HL-60/S4 treated with phorbol 12-myristate 13-acetate at 8.2 ng/mL for 4 days and 3 days (cell line): ENCODE measurements at regions not wholly inside any gene's neighbourhood (a gene's known extent, or its start where the extent isn't known, plus 50 kb on each side); places are given as distances from the start of the nearest gene placed in this dataset.
"Not testable (repeated sequence)": the region's sequence is repeated elsewhere in the genome, so short reads cannot be mapped to it uniquely, and the experiment has no call there.

Experiments used
- in situ Hi-C: fragments of 300-500 bp; cut with MboI; formaldehyde crosslinking; loops from 2 replicates; pipeline ENCODE4 v1.15.0; 2022; ENCODE audit warnings: low sequenced_read_pairs

DNA sequence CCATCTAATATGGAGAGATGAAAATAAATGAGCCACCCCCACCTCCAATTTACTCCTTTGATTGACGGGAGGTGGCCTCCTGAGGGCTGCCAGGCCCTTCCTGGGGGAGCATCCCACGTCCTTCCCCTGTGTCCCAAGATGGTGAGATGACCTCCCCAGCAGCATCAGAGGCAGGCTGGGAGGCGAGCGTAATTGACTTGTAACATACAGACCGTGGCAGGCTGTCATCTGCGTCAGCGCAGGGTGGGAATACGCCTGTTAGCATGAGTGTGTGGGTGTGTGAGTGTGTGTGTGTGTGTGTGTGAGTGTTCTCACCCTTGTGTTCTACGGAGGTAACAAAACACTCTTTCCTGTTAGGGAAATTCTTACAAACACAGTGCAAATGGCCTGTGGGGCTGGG, 156.9 kb upstream of the CIBAR2 start:
- in situ Hi-C loops, result no loop called here

DNA sequence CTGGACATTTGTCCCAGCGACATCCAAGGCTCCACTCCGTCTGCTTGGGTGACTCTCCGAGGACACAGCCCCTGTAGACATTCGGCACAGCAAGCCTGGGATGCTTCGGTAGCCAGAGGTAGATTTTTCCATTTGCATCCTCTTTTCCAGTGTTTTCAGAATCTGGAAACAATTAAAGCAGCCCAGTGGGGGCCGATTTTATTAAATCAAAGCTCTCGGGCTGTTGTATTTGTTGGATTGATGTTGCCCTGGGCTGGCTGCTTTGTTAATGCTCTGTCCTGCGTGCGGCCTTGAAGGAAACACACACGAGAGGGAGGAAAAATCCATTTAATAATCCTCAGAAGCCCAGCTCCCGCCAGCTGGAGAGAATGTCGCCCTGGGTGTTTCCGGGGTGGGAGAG, 158.1 kb upstream of the CIBAR2 start:
- in situ Hi-C loops, result no loop called here

- in situ Hi-C loops, result no loop called here
Observed at GRCh38 chr16:85271198-85271597, 158.9 kb upstream of the CIBAR2 start.

DNA sequence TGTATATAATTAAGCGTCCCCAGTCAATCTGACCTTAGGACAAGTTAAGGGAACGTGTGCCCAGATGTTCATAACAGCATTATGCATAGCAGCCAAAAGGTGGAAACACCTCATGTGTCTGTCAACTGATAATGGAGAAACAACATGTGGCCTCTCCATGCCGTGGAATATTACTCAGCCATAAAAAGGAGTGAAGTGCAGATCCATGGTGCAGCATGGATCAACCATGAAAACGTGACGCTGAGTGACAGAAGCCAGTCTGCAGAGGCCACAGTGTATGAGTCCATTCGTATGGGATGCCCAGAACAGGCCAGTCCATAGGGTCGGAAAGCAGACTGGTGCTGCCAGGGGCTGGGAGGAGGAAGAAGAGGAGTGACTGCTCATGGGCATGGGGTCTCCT, 161.0 kb upstream of the CIBAR2 start:
- in situ Hi-C loops, result no loop called here

- in situ Hi-C loops, result no loop called here
Observed at GRCh38 chr16:85274501-85274900, 162.2 kb upstream of the CIBAR2 start.

GRCh38 chr16:85274924-85275323, 162.7 kb upstream of the CIBAR2 start:
- in situ Hi-C loops, result no loop called here

DNA sequence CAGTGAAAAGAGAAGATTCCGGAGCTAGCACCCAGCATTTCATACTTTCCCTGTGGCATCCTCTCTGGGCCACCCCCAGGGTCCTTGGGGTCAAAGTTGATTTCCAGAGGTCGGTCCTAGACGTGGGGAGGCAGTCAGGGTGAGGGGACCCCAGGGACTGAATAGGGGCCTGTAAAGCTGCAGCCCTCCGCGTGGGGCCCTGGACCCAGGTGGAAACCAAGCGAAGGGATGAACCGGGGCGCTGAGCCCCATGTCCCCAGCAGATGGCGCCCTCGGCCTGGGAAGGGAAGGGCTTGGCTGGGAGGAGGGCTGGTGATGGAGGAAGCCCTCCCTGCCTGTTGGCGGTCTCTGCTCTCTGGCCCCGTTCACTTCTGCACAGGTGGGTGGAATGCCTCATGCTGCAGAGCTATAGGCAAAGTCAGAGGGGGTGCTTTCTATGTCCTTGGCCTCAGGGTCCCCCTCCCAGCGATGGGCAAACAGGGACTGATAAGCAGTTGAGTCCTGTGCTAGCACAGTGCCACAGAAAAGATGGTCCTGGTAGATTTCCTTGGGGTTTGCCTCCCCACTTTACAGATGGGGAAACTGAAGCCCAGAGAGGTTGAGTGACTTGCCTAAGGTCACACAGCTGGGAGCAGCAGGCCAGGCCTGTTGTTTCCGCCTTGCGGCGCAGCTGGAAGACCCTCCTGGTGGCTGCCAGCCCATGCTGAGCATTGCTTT, 163.4 kb upstream of the CIBAR2 start:
- in situ Hi-C loops, result no loop called here

DNA sequence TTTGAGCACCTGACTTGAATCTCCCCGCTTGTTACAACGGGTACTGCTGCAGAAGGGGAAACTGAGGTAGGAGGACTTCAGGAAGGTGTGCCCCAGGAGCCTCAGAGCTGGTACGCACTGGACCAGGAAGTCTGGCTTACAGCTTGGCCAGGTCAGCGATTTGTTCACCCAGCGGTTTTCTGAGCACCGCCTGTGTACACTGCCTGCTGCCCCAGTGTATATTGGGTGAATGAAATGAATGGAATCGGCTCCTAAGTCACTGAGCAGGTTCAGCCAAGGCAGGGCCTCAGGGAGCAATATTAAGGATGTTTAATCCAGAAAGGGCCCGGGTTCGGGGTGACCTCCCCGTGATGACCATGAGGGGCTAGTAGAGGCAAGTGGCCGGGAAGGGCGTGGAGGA, 164.0 kb upstream of the CIBAR2 start:
- in situ Hi-C loops, result no loop called here

DNA sequence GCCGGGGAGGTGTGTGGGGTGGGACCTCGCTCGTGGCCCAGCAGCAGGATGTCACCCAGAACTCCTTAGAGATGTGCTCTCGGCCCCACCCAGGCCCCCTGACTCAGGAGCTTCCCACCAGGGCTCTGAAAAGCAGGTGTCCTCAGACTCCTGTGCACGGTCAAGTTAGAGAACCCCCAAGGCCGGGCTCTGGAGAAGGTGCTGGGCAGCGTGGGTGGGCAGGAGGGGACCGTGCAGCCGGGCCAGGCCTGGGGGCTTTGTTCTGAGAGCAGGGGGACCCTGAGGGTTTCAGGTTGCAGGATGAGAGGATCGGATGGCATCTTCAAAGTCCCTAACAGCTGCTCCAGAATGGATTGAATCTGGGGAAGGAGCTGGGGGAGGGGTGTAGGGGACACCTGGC, 164.4 kb upstream of the CIBAR2 start:
- in situ Hi-C loops, result no loop called here

- in situ Hi-C loops, result no loop called here
Observed at GRCh38 chr16:85278839-85279238, 166.6 kb upstream of the CIBAR2 start.

- in situ Hi-C loops, result no loop called here
Observed at GRCh38 chr16:85279402-85279801, 167.1 kb upstream of the CIBAR2 start.

- in situ Hi-C loops, result no loop called here
Observed at GRCh38 chr16:85279825-85280545, 167.7 kb upstream of the CIBAR2 start.

DNA sequence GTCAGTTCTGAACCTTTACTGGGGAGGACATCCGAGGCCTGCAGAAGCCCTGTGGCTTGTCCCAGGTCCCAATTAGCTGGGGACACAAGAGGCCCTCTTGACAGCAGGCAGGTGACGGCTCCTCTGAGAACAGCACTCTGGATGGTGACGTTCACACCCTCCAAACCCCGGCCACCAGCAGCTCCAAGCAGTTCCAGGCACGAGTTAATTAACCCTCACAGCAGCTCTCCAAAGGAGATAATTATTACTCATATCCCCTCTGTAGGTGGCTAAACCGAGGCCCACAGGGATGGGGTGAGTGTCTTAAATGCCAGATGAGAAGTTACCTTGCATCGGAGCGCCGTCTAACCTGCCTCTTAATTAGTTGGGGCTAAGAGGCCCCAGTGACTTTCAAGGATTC, 168.9 kb upstream of the CIBAR2 start:
- in situ Hi-C loops, result no loop called here

GRCh38 chr16:85282842-85283241, 170.6 kb upstream of the CIBAR2 start:
- in situ Hi-C loops, result no loop called here

- in situ Hi-C loops, result no loop called here
Observed at GRCh38 chr16:85283305-85284050, 171.2 kb upstream of the CIBAR2 start.

DNA sequence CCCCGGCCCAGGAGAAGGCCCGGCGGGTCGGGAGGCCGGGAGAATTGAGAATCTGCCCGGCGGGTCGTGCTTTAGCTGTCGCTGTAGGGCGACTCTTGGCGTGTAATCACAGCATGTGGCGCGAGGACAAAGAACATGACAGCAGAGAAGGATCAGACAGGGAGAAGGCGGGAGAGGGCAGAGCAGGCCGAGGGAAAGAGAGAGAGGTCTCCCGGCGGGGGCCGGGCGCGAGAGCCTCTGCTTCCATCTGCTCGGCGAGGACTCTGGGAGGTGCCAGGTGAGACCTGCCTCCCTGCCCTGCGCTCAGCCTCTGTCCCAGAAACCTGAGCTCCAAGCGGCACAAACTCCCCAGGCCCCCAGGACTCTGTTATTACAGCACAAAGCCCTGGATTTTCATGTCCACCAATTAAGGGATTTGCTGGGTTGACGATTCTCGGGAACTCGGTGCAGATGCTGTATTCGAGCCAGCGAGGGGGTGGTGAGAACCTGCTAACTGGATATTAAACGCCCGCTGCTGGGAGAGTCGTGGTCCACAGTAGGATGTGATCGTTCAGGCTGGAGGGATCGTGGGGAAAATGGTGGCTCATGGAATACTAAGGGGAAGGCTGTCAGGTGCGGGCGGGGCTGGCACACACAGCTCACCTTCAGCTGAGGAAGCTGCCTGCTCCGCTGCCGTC, 172.0 kb upstream of the CIBAR2 start:
- in situ Hi-C loops, result no loop called here

DNA sequence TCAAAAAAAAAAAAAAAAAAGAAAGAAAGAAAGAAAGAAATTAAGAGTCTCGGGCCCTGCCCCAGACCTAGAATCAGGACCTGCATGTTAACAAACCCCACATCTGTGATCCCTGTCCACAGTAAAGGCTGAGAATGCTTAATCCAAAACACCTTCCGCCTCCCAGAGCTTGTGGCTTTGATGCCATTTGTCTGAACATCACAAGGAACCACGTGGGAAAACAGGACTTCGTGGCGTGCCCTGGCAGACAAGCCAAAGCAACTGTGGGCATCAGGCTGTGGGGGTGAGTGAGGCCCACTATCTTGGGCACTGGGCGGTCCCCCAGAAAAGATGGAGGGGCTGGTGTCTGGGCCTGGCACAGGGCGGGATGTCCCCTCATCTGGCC, 173.4 kb upstream of the CIBAR2 start:
- in situ Hi-C loops, result no loop called here

GRCh38 chr16:85286066-85286831, 174.0 kb upstream of the CIBAR2 start:
- in situ Hi-C loops, result no loop called here

DNA sequence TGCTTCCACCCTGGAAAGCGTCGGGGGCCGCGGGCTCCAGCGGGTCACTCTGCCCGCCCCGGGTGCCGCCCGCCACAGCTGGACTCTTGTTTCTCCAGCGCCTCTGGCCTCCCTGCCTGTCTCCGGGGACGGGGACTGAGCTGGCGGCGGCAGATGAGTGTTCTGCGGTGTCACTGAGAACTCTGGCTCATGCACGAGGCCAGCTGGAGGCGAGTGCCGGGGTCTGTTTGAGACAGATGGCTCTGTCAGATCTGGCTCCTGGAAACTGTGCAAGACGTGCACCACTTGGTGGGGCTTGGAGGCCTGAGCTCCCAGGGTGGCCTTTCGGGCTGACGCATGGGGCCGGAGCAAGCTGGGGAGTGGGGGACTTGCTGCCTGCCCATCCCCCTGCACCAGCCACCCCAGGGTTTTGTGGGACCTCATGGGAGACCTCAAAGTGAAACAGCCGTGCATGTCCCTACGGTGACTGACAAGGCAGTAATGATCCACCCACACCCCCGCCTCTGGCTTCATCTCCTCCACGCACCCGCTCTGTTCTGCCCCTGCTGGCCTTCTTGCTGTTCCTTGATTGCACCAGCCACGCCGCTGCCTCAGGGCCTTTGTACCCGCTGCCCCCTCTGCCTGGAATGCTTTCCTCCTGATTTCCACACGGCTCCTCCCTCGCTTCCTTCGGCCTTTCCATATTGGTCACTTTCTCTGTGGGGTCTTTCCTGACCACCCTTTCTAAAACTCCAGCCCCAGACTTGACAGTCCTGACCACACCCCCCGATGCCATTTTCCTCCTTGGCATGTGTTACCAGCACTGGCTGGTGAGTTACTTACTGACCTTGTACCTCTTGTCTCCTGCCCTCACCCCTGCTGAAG, 174.9 kb upstream of the CIBAR2 start:
- in situ Hi-C loops, result no loop called here

DNA sequence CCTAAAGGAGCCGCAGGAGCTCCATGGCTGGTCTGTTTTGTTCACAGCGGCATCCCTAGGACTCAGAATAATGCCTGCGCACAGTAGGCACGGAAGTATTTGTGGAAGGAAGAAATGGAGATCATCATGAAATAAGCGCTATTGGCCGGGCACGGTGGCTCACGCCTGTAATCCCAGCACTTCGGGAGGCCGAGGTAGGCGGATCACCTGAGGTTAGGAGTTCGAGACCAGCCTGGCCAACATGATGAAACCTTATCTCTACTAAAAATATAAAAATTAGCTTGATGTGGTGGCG, 175.5 kb upstream of the CIBAR2 start:
- in situ Hi-C loops, result not testable (repeated sequence)
